ENCODE measurements at regions not wholly inside any gene's neighbourhood (a gene's known extent, or its start where the extent isn't known, plus 50 kb on each side); places are given as distances from the start of the nearest gene placed in this dataset.
"Not testable (repeated sequence)": the region's sequence is repeated elsewhere in the genome, so short reads cannot be mapped to it uniquely, and the experiment has no call there.

GRCh38 chr5:101035425-101035824, 132.3 kb upstream of the ST8SIA4 start:
- Histone ChIP-seq H3K4me1 (replicated peaks) (no peaks in the 10 kb centered on the region), H3K9me3 (replicated peaks) (no peaks in the 10 kb centered on the region), H3K27me3 (replicated peaks) (no peaks in the 10 kb centered on the region), H3K27ac (no peak overlapping the region), H3K4me3 (no peak overlapping the region), H3K36me3 (no peaks in the 10 kb centered on the region)
- no peak for DNase-seq (ENCODE audit: low read depth in 1 of 2, low spot score in 2 of 2)

- H3K9me3 ChIP-seq (replicated peaks): peaks cover 3% of the 10 kb centered on the region
- H3K4me3 ChIP-seq: no peak overlapping the region
- H3K4me1 ChIP-seq (replicated peaks): no peaks in the 10 kb centered on the region
- DNase-seq (ENCODE audit: low read depth in 1 of 2, low spot score in 2 of 2): no peak
- no peaks in the 10 kb centered on the region for H3K27me3 ChIP-seq (replicated peaks)
- no peaks in the 10 kb centered on the region for H3K36me3 ChIP-seq
- H3K27ac ChIP-seq: no peak overlapping the region
Observed at GRCh38 chr5:101024299-101024698, 121.2 kb upstream of the ST8SIA4 start.

GRCh38 chr5:101018299-101018698, 115.2 kb upstream of the ST8SIA4 start:
- Histone ChIP-seq H3K27ac (no peak overlapping the region), H3K9me3 (replicated peaks) (no peaks in the 10 kb centered on the region; the same call in 1 of the 2 replicates), H3K4me3 (no peak overlapping the region), H3K36me3 (no peaks in the 10 kb centered on the region), H3K27me3 (replicated peaks) (no peaks in the 10 kb centered on the region), H3K4me1 (replicated peaks) (no peaks in the 10 kb centered on the region)
- no peak for DNase-seq (ENCODE audit: low read depth in 1 of 2, low spot score in 2 of 2)

- H3K36me3 ChIP-seq: no peaks in the 10 kb centered on the region
- H3K4me3 ChIP-seq: no peak overlapping the region
- no peaks in the 10 kb centered on the region for H3K4me1 ChIP-seq (replicated peaks)
- H3K27ac ChIP-seq: no peak overlapping the region
- no peak for DNase-seq (ENCODE audit: low read depth in 1 of 2, low spot score in 2 of 2)
- H3K9me3 ChIP-seq (replicated peaks): no peaks in the 10 kb centered on the region
- no peaks in the 10 kb centered on the region for H3K27me3 ChIP-seq (replicated peaks)
Observed at GRCh38 chr5:101012880-101013279, 109.8 kb upstream of the ST8SIA4 start.

GRCh38 chr5:101009758-101010519, 106.9 kb upstream of the ST8SIA4 start:
- no peaks in the 10 kb centered on the region for H3K36me3 ChIP-seq
- no peaks in the 10 kb centered on the region for H3K4me1 ChIP-seq (replicated peaks)
- DNase-seq (ENCODE audit: low read depth in 1 of 2, low spot score in 2 of 2): no peak
- H3K4me3 ChIP-seq: no peak overlapping the region
- no peaks in the 10 kb centered on the region for H3K9me3 ChIP-seq (replicated peaks)
- H3K27ac ChIP-seq: no peak overlapping the region
- H3K27me3 ChIP-seq (replicated peaks): no peaks in the 10 kb centered on the region

GRCh38 chr5:100992354-100992753, 89.3 kb upstream of the ST8SIA4 start:
- no peaks in the 10 kb centered on the region for H3K9me3 ChIP-seq (replicated peaks)
- no peaks in the 10 kb centered on the region for H3K27me3 ChIP-seq (replicated peaks)
- H3K4me1 ChIP-seq (replicated peaks): no peaks in the 10 kb centered on the region
- no peak overlapping the region for H3K27ac ChIP-seq
- DNase-seq (ENCODE audit: low read depth in 1 of 2, low spot score in 2 of 2): no peak
- no peaks in the 10 kb centered on the region for H3K36me3 ChIP-seq
- H3K4me3 ChIP-seq: no peak overlapping the region

- H3K4me3 ChIP-seq; H3K27ac ChIP-seq; H3K4me1 ChIP-seq (replicated peaks); H3K36me3 ChIP-seq; DNase-seq (ENCODE audit: low read depth in 1 of 2, low spot score in 2 of 2); H3K9me3 ChIP-seq (replicated peaks); H3K27me3 ChIP-seq (replicated peaks): not testable (repeated sequence)
Observed at GRCh38 chr5:100983601-100984000, 80.5 kb upstream of the ST8SIA4 start.

GRCh38 chr5:100974082-100974481, 71.0 kb upstream of the ST8SIA4 start:
- no peaks in the 10 kb centered on the region for H3K4me1 ChIP-seq (replicated peaks)
- no peaks in the 10 kb centered on the region for H3K27me3 ChIP-seq (replicated peaks)
- DNase-seq (ENCODE audit: low read depth in 1 of 2, low spot score in 2 of 2): no peak
- H3K4me3 ChIP-seq: no peak overlapping the region
- no peak overlapping the region for H3K27ac ChIP-seq
- no peaks in the 10 kb centered on the region for H3K36me3 ChIP-seq
- no peaks in the 10 kb centered on the region for H3K9me3 ChIP-seq (replicated peaks)

GRCh38 chr5:100970646-100971255, 67.7 kb upstream of the ST8SIA4 start:
- H3K4me3 ChIP-seq: no peak overlapping the region
- H3K27me3 ChIP-seq (replicated peaks): no peaks in the 10 kb centered on the region
- no peaks in the 10 kb centered on the region for H3K4me1 ChIP-seq (replicated peaks)
- no peak for DNase-seq (ENCODE audit: low read depth in 1 of 2, low spot score in 2 of 2)
- no peak overlapping the region for H3K27ac ChIP-seq
- no peaks in the 10 kb centered on the region for H3K9me3 ChIP-seq (replicated peaks)
- no peaks in the 10 kb centered on the region for H3K36me3 ChIP-seq

GRCh38 chr5:100965291-100965690, 62.2 kb upstream of the ST8SIA4 start:
- no peaks in the 10 kb centered on the region for H3K36me3 ChIP-seq
- no peak overlapping the region for H3K4me3 ChIP-seq
- no peaks in the 10 kb centered on the region for H3K27me3 ChIP-seq (replicated peaks)
- DNase-seq (ENCODE audit: low read depth in 1 of 2, low spot score in 2 of 2): no peak
- no peaks in the 10 kb centered on the region for H3K4me1 ChIP-seq (replicated peaks)
- no peak overlapping the region for H3K27ac ChIP-seq
- no peaks in the 10 kb centered on the region for H3K9me3 ChIP-seq (replicated peaks)

Measured in SJSA1 (cell line).